GM21717 (cell line): ENCODE measurements at regions not wholly inside any gene's neighbourhood (a gene's known extent, or its start where the extent isn't known, plus 50 kb on each side); places are given as distances from the start of the nearest gene placed in this dataset.
"Not testable (repeated sequence)": the region's sequence is repeated elsewhere in the genome, so short reads cannot be mapped to it uniquely, and the experiment has no call there.

Source experiments
- ATAC-seq: cut with Tn5 transposase; IDR thresholded peaks from one replicate; pipeline ENCODE4 v1.9.1; 2021; ENCODE audit warnings: mild to moderate bottlenecking, moderate library complexity; ENCODE audit not compliant: unreplicated experiment

DNA sequence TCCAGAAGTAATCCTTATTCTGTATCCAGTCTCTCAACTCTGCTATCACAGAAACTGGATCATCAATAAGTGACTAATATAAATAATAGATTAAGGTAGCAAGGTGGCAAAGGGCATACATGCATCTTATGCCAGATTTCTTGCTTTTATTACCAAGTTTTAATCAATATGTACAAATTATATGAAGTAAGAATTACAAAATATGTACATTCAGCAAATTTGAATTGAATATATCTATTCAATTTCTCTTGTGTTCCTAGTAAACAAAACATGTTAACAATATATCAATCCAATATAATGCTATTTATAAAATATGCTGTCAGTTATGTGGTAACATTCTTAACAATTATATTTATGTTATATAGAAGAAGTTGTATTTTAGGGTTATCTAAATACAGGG, 488.7 kb upstream of the COX7C start:
- ATAC-seq = no peak

- ATAC-seq = no peak
These were observed 480.4 kb upstream of the COX7C start for GRCh38 chr5:86137297-86137696.

GRCh38 chr5:86143837-86144236, 473.9 kb upstream of the COX7C start:
- ATAC-seq = no peak

DNA sequence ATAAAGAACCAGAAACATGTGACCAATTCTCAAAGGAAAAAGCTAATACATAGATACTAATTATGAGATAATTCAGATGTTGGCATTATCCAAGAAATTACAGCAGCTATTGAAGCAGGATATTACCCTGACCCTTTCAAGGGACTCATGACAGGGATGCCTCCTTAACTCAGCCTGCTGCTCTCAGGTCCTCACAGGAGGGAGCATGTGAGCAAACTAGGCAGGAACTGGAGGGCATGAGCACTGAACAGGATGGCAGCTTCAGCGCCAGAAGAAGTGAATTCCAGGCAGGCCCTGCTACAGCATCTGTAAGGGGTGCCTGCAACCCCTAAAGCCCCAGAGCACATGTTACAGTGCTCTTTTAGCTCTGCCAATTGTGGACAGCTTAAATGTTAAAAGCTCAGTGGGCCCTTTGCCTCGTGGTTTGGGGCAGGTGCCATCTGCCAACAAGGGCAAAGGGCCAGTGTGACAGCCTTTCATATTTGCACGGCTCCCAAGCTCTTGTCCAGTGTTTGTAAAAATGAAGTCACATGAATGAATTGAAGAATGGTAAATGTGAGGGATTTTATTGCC, 464.7 kb upstream of the COX7C start:
- ATAC-seq = no peak

- ATAC-seq = no peak
These were observed 461.9 kb upstream of the COX7C start for GRCh38 chr5:86155796-86156195.

DNA sequence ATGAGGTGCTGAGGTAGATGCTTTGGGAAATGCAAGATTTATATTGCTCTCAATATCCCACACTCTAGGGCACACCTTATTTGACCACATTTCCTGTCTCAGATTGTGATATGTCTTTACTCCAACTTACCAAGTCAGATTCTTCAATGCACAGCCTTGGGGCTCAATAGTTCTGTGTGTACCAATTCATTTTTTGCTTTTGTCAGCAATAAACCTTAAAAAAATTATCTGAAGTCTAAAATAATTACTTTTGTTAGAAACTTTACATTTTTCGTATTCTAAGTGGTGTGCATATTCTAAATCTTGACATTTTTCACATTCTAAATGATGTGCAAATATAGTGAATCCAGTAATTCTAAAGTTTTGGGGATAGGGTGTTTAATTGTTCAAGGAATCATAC, 447.5 kb upstream of the COX7C start:
- ATAC-seq = no peak

GRCh38 chr5:86175224-86175623, 442.5 kb upstream of the COX7C start:
- ATAC-seq = peak; percentile 91

- no peak for ATAC-seq
These were observed 418.5 kb upstream of the COX7C start for GRCh38 chr5:86199287-86199686.

DNA sequence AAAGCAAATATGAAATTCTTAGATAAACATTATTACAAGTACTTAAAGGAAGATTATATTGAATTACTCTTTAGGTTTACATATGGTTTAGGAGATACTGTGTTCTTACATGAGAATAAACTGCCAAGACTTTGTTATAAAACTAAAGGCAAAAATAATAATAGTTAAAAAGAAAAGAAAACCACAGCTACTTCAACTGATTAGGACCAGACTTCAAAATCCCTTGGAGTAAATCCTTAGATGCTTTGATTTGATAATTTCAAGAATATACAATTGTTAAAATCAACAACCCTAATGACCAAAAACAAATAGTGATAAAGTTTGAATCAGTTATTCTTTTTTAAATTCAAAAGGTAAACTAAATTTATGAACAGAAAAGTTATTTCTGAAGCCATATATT, 389.6 kb upstream of the COX7C start:
- ATAC-seq = no peak

DNA sequence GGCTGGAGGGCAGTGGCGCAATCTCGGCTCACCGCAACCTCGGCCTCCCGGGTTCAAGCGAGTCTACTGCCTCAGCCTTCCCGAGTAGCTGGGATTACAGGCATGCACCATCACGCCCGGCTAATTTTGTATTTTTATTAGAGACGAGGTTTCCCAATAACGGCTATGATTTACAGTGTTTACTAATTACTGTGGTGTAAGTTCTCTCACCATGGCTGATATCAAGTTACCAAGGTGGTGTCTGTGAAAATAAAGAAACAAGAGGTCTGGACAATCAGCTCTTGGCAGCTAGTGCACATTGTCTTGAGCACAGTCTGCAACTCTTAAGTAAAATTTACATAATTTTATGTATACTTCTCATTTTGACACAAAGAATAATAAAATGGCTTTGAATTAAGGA, 385.5 kb upstream of the COX7C start:
- no peak for ATAC-seq

DNA sequence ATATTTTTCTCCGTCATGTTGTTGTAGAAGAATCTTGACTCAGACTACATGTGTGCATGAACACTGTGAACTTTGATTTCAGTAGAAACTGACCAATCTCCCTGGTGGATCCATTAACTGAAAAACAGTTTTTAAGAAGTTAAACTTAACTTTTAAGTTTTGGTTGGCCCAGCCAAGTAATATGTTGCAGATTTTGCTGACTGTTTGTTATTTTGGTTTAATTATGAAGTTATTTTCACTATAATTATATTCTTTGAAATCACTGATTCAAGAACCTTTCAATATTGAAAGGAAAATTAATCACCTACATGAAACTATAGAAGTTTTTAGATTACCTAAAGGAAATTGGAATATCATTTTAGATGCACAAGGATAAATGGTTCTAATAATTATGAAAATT, 373.6 kb upstream of the COX7C start:
- no peak for ATAC-seq

DNA sequence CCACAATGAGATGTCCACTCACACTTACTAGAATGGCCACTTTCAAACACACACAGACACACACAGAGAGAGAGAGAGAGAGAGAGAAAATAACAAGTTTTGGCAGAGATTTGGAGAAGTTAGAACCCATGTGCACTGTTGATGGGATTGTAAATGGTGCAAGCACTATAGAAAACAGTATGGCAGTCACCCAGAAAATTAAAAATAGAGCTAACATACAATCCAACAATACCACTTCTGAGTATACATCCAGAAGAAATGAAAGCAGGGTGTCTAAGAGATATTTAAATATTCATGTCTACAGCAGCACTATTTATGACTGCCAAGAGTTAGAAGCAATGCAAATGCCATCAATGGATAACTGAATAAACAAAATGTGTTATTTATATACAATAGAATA, 359.9 kb upstream of the COX7C start:
- ATAC-seq = no peak

DNA sequence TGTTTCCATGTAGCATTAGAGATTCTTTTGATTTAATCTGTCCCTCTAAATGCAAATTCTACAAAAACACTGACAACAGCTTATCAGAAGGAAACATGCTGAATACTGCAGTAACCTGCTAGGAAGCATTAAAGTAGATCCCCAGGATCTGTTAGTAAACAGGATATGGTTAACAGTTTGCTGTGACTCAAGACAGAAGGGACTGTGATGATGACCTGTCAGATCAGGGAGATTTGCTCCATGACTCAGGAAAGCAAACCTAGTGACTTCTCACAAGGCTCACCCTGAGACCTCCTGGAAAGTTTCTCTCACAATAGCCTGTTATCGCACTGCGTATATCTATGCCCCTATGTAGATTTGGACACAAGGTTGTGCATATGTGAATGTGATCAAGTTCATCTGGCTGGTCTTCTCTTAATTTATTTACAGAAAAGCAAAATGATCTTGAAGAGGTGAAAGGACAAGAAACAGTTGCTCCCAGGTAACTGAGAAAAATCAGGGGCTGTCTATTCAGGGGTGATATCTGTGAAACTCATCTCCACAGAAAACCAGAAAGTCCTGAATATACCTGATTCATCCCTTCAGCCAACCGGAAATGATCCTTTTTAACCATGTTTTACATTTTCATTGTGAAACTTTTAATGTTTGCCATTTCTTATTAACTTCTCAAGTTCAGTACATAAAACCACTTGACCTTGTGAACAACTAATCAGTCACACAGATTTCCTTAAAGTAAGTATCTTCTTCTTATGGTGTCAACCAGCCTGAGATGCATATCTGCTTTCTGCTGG, 333.1 kb upstream of the COX7C start:
- not testable (repeated sequence) for ATAC-seq

GRCh38 chr5:86287437-86287836, 330.3 kb upstream of the COX7C start:
- ATAC-seq = not testable (repeated sequence)

GRCh38 chr5:86289786-86290185, 328.0 kb upstream of the COX7C start:
- ATAC-seq = not testable (repeated sequence)

GRCh38 chr5:86292811-86293210, 324.9 kb upstream of the COX7C start:
- ATAC-seq = not testable (repeated sequence)

DNA sequence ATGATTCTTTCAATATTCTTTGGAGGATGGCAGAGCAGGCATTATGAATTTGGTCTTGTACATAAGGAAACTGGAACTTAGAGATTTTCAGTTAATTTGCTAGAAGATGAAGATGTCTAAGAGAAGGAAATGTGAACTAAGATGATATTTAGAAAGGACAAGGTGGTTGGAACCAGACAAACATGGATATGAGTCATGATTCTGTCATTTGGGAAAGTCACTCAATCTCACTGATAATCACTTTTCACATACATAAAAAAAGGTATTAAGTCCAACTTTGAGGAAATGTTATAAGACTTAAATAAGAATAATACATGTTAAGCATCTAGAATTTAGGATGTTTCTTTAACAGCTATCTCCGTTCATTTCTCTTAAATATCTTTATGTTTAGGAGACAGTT, 315.1 kb upstream of the COX7C start:
- ATAC-seq = not testable (repeated sequence)

DNA sequence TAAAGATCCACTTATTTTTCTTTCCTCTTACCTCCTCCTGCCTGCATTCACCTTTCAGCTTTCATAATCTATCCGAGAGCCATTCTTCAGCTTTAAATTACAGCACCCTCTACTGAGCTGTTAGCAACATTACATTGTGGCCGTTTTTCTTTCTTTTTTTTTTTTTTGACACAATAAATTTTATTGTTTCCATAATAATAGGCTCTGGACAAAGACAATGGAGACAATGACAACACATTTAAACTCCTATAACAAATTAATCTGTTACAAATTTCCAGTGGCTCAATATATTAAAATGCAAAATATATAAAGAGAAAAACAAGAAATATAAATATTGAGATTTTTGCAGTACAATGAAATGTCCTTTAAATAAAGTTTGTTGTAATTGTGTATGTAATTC, 312.7 kb upstream of the COX7C start:
- ATAC-seq = peak; percentile 79

DNA sequence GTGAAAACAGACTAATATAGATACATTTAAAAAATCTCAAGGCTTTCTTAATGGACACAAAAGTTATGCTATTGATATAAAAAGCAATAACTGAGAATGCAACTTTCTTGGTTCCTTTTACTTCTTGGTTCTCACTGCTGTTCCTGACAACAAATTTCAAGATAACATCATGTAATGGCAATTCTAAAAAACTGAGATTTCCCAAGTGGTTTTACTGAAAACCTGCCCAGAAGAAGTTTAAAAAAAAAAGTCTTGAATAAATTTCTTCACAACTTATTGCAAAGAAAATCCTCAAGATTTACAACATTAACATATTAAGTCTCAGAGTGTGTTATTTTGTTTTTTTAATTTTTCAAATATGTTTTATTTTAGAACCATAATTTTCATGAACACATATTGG, 302.8 kb upstream of the COX7C start:
- no peak for ATAC-seq

- no peak for ATAC-seq
These were observed 297.5 kb upstream of the COX7C start for GRCh38 chr5:86320266-86320665.

DNA sequence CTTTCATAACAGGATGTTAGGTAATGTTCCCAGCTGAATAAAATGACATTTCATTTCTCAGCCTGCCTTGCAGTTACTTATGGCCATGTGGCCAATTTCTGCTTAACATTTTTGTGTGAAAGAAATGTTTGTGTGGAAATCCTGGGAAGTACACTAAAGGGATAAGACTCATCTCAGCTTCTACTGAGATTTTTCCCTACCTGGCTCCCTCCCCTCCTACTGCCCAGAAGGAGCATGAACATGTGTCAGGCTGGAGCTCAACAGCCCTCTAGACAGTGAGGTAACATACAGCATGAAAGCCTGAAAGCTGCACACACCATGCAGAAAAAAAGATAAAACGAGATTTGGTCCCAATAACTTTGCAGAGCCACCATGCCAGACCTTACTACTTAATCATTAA, 288.4 kb upstream of the COX7C start:
- ATAC-seq = no peak

- no peak for ATAC-seq
These were observed 287.0 kb upstream of the COX7C start for GRCh38 chr5:86330736-86331135.

- ATAC-seq = no peak
These were observed 284.9 kb upstream of the COX7C start for GRCh38 chr5:86332851-86333250.
